ENCODE measurements at regions not wholly inside any gene's neighbourhood (a gene's known extent, or its start where the extent isn't known, plus 50 kb on each side); places are given as distances from the start of the nearest gene placed in this dataset.

DNA sequence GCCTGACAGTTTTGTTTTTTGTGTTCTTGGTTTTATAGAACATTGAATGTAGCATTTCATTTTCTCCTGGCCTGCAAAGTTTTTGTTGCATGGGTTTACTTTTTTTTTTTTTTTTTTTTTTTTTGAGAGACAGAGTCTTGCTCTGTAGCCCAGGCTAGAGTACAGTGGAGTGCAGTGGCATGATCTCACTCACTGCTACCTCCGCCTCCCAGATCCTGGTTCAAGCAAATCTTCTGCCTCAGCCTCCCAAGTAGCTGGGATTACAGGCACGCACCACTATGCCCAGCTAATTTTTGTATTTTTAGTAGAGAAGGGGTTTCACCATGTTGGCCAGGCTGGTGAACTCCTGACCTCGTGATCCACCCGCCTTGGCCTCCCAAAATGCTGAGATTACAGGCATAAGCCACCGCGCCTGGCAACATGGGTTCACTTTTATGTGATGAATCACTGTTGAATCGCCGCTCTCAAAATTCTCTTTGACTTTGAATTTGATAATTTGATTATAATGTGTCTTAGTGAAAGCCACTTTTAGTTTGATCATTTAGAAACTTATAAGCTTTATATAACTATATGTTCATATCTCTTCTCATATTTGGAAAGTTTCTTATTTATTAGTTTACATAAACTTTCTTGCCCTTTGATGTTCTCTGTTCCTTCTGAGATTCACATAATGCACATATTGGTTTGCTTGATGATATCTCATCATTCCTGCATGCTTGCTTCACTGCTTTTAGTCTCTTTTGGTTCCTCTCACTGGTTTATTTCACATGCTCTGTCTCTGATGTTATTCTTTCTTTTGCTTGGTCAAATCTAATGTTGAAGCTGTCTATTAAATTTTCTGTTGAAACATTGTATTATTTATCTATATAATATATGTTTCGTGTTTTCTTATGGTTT lies 589.0 kb upstream of the CNTN5 start:
- intact Hi-C loops (cut with micrococcal nuclease), result no loop called here
- H2AK9ac ChIP-seq (replicated peaks; ENCODE audit: low read depth, low read length, poor library complexity), result no peak overlapping the region
- H3K9me3 ChIP-seq (ENCODE audit: control insufficient read depth, insufficient read depth, low read length), result 0 out of 2 replicates have a peak, but pooled peaks cover 5% of the 10 kb centered on the region
- no peak overlapping the region for H2AFZ ChIP-seq (replicated peaks; ENCODE audit: low read length, poor library complexity)
- H3K36me3 ChIP-seq (ENCODE audit: control insufficient read depth, insufficient read depth, low read length), result no peaks in the 10 kb centered on the region
- no peak overlapping the region for H4K5ac ChIP-seq (ENCODE audit: low read depth, low read length)
- H3K79me1 ChIP-seq (ENCODE audit: low read depth in 1 of 2, low read length in 2 of 2), result no peaks in the 10 kb centered on the region
- H2BK120ac ChIP-seq (ENCODE audit: low read depth, low read length), result no peak overlapping the region
- H3K14ac ChIP-seq (replicated peaks; ENCODE audit: low read depth, low read length), result no peak overlapping the region
- DNase-seq (no peak), ATAC-seq (ENCODE audit: low read depth) (no peak)
- H3K27me3 ChIP-seq (ENCODE audit: control insufficient read depth, insufficient read depth, low read length), result no peaks in the 10 kb centered on the region
- no peak overlapping the region for H3K23ac ChIP-seq (ENCODE audit: low read depth, low read length)
- H3K9ac ChIP-seq (ENCODE audit: low read depth, low read length), result no peak overlapping the region
- no peak overlapping the region for H3K56ac ChIP-seq (ENCODE audit: extremely low read depth, insufficient read depth, low read length)
- no peak overlapping the region for H2BK5ac ChIP-seq (ENCODE audit: low read depth, low read length, poor library complexity, severe bottlenecking)
- H3K4me3 ChIP-seq (ENCODE audit: insufficient read depth, low read depth, low read length), result no peak overlapping the region
- H2AK5ac ChIP-seq (ENCODE audit: low read depth, low read length), result no peak overlapping the region
- no peak overlapping the region for H3K27ac ChIP-seq (ENCODE audit: insufficient read depth, low read length)
- no peak overlapping the region for H4K91ac ChIP-seq (ENCODE audit: insufficient read depth, low read depth, low read length)
- dilution Hi-C loops (cut with HindIII; ENCODE audit: low sequenced_read_pairs, unreplicated experiment), result no loop called here
- ChIA-PET POLR2A (ENCODE audit: unreplicated experiment) (no interaction called here), CTCF (no interaction called here)
- H2BK15ac ChIP-seq (ENCODE audit: low read depth, low read length), result no peak overlapping the region
- H3K4me1 ChIP-seq (ENCODE audit: control insufficient read depth, insufficient read depth, low read length), result no peaks in the 10 kb centered on the region
- in situ Hi-C loops (cut with MboI; ENCODE audit: low sequenced_read_pairs), result no loop called here
- H3K4me2 ChIP-seq (ENCODE audit: low read depth, low read length), result no peak overlapping the region
- BruUV-seq (replicated peaks), result no TSS peak
- no peak for TF ChIP-seq RFX5 (IDR thresholded peaks at IDR 0.05; ENCODE audit: low read depth, low read length)
- H3K9me1 ChIP-seq (ENCODE audit: insufficient read depth, low read length), result no peaks in the 10 kb centered on the region
- WGBS, 2 experiments (ENCODE audit: extremely low coverage in 2 of 2, insufficient read length in 1 of 2), result no CpG with 5 or more reads among the region's 9 CpGs
- H2BK20ac ChIP-seq (ENCODE audit: low read depth, low read length), result no peak overlapping the region
- no peaks in the 10 kb centered on the region for H4K20me1 ChIP-seq (ENCODE audit: insufficient read depth, low read length)
- H3K4ac ChIP-seq (ENCODE audit: low read depth, low read length), result no peak overlapping the region
- H4K8ac ChIP-seq (ENCODE audit: low read depth in 2 of 2, low read length in 2 of 2), result no peak overlapping the region
- no peak overlapping the region for H3K18ac ChIP-seq (ENCODE audit: low read depth, low read length)

Measured in IMR-90 (cell line).